ENCODE measurements at regions not wholly inside any gene's neighbourhood (a gene's known extent, or its start where the extent isn't known, plus 50 kb on each side); places are given as distances from the start of the nearest gene placed in this dataset.
"Not testable (repeated sequence)": the region's sequence is repeated elsewhere in the genome, so short reads cannot be mapped to it uniquely, and the experiment has no call there.

- ATAC-seq = no peak
- no peak for DNase-seq
Observed at GRCh38 chr21:23982546-23982945, 1624.7 kb downstream of the MRPL39 start.

GRCh38 chr21:23977971-23978370, 1629.3 kb downstream of the MRPL39 start:
- DNase-seq (no peak), ATAC-seq (no peak)

GRCh38 chr21:23968722-23969647, 1638.3 kb downstream of the MRPL39 start:
- ATAC-seq (peak; percentile 93), DNase-seq (peak; percentile 75)

- no peak for ATAC-seq
- no peak for DNase-seq
Observed at GRCh38 chr21:23968008-23968407, 1639.3 kb downstream of the MRPL39 start.

GRCh38 chr21:23963454-23963853, 1643.8 kb downstream of the MRPL39 start:
- DNase-seq = no peak
- ATAC-seq = no peak

- no peak for ATAC-seq
Observed at GRCh38 chr21:23960769-23961168, 1646.5 kb downstream of the MRPL39 start.

GRCh38 chr21:23955135-23955843, 1652.0 kb downstream of the MRPL39 start:
- ATAC-seq (no peak), DNase-seq (no peak)

More at GRCh38 chr21:23960769-23961168, 1646.5 kb downstream of the MRPL39 start:
- no peak for DNase-seq

- DNase-seq (no peak), ATAC-seq (no peak)
Observed at GRCh38 chr21:23952269-23952668, 1655.0 kb downstream of the MRPL39 start.

- ATAC-seq = no peak
Observed at GRCh38 chr21:23951251-23951650, 1656.0 kb downstream of the MRPL39 start.

GRCh38 chr21:23950344-23950743, 1656.9 kb downstream of the MRPL39 start:
- DNase-seq = no peak
- ATAC-seq = no peak

More at GRCh38 chr21:23951251-23951650, 1656.0 kb downstream of the MRPL39 start:
- no peak for DNase-seq

GRCh38 chr21:23949493-23949892, 1657.8 kb downstream of the MRPL39 start:
- peak; percentile 43 for ATAC-seq

GRCh38 chr21:23939369-23940065, 1667.8 kb downstream of the MRPL39 start:
- ATAC-seq (no peak), DNase-seq (no peak)

More at GRCh38 chr21:23949493-23949892, 1657.8 kb downstream of the MRPL39 start:
- DNase-seq = no peak

- ATAC-seq = no peak
- no peak for DNase-seq
Observed at GRCh38 chr21:23936991-23937390, 1670.3 kb downstream of the MRPL39 start.

GRCh38 chr21:23936224-23936623, 1671.1 kb downstream of the MRPL39 start:
- ATAC-seq (no peak), DNase-seq (peak; percentile 7)

GRCh38 chr21:23930565-23930964, 1676.7 kb downstream of the MRPL39 start:
- ATAC-seq (no peak), DNase-seq (no peak)

GRCh38 chr21:23926430-23926829, 1680.9 kb downstream of the MRPL39 start:
- not testable (repeated sequence) for ATAC-seq, DNase-seq

- DNase-seq = peak; percentile 14
- ATAC-seq = peak; percentile 73
Observed at GRCh38 chr21:23921670-23922418, 1685.4 kb downstream of the MRPL39 start.

GRCh38 chr21:23900727-23901126, 1706.6 kb downstream of the MRPL39 start:
- DNase-seq (no peak), ATAC-seq (no peak)

- DNase-seq (no peak), ATAC-seq (no peak)
Observed at GRCh38 chr21:23899561-23899960, 1707.7 kb downstream of the MRPL39 start.

- DNase-seq (no peak), ATAC-seq (no peak)
Observed at GRCh38 chr21:23890652-23891051, 1716.6 kb downstream of the MRPL39 start.

- peak; percentile 36 for DNase-seq
Observed at GRCh38 chr21:23887725-23888306, 1719.5 kb downstream of the MRPL39 start.

More at GRCh38 chr21:23887725-23888306, 1719.5 kb downstream of the MRPL39 start:
- peak; percentile 72 for ATAC-seq
